Osteoblast (primary cell): ENCODE measurements at regions not wholly inside any gene's neighbourhood (a gene's known extent, or its start where the extent isn't known, plus 50 kb on each side); places are given as distances from the start of the nearest gene placed in this dataset.

Experiments used
- DNase-seq: peaks from one replicate; pipeline ENCODE4 v3.0.0; 2011; ENCODE audit warnings: low spot score, mixed read lengths; ENCODE audit not compliant: insufficient read length; ENCODE audit errors: missing footprints
- H2AFZ ChIP-seq: 2 replicates; pipeline ENCODE4 v1.6.0; 2011; ENCODE audit warnings: mild to moderate bottlenecking, low read length
- H3K27ac ChIP-seq: 2 replicates; pipeline ENCODE4 v1.5.1; 2011; ENCODE audit warnings: mild to moderate bottlenecking, low read depth, low read length, moderate library complexity
- H3K27me3 ChIP-seq: 2 replicates; pipeline ENCODE4 v1.6.0; 2012; ENCODE audit warnings: mild to moderate bottlenecking, control low read depth, inconsistent platforms, low read length, moderate library complexity; ENCODE audit not compliant: insufficient read depth
- H3K36me3 ChIP-seq: 2 replicates; pipeline ENCODE4 v1.5.1; 2011; ENCODE audit warnings: mild to moderate bottlenecking, low read length, control low read depth, moderate library complexity; ENCODE audit not compliant: insufficient read depth
- H3K4me1 ChIP-seq: 2 replicates; pipeline ENCODE4 v1.5.1; 2011; ENCODE audit warnings: mild to moderate bottlenecking, low read length, control low read depth, moderate library complexity; ENCODE audit not compliant: insufficient read depth
- H3K4me2 ChIP-seq: 2 replicates; pipeline ENCODE4 v1.6.0; 2011; ENCODE audit warnings: mild to moderate bottlenecking, low read length; ENCODE audit not compliant: insufficient read depth
- H3K4me3 ChIP-seq: fragments of 200-600 bp; sonication (generic); 3 replicates; pipeline ENCODE4 v1.5.1; 2012; ENCODE audit warnings: mild to moderate bottlenecking, low read length, inconsistent platforms; ENCODE audit not compliant: insufficient read depth
- H3K79me2 ChIP-seq: 2 replicates; pipeline ENCODE4 v1.6.0; 2012; ENCODE audit warnings: mild to moderate bottlenecking, low read length, control low read depth, inconsistent platforms; ENCODE audit not compliant: insufficient read depth
- H3K9me3 ChIP-seq: 2 replicates; pipeline ENCODE4 v1.5.1; 2011; ENCODE audit warnings: low read depth, low read length, control low read depth
- H4K20me1 ChIP-seq: 2 replicates; pipeline ENCODE4 v1.6.0; 2012; ENCODE audit warnings: mild to moderate bottlenecking, low read length, control low read depth; ENCODE audit not compliant: insufficient read depth
- TF ChIP-seq, protein P1 (sequence below): IDR thresholded peaks from 2 replicates; pipeline ENCODE4 v1.5.1; 2011; ENCODE audit warnings: mild to moderate bottlenecking, low read depth, low read length, moderate library complexity; ENCODE audit errors: extremely low read depth

DNA sequence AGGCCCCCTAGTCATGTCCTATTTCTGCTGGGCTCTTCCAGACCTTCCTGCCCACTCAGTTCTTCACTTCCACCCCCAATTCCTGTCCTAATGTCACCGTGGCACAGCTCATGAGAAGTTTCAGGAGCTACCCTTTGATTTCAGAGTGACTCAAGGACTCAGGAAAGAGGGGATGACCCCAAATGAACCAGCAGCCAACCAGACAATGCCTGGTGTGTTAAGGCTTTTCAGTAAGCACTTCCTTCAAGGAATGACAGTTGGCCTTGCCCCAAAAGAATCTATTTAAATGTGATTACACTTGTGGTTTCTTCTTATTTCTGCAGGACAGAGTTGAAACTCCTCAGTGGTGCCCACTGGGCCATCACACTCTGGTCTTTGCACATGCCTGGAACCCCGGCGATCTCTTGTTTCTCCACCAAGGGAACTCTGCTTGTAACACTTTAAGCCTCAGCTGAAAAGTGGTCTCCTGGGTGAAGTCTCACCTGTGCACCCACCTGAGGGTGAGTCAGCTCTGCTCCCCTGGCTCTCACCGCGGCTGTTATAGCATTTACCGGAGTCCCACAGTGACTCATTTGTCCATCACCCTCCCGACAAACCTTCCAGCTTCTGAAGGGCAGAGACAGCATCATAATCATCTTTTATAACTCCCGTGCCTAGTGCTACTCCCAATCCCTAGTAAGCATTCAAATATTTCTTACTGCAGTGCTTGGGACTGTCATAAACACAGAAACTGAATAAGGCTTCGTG, 123.0 kb upstream of the SVIL start:
- Histone ChIP-seq H2AFZ (no peak overlapping the region), H3K27me3 (peaks cover 16% of the 10 kb centered on the region), H3K36me3 (no peaks in the 10 kb centered on the region), H4K20me1 (no peaks in the 10 kb centered on the region), H3K27ac (no peak overlapping the region), H3K4me2 (no peak overlapping the region), H3K4me1 (peaks cover 9% of the 10 kb centered on the region), H3K4me3 (no peak overlapping the region), H3K79me2 (no peaks in the 10 kb centered on the region), H3K9me3 (no peaks in the 10 kb centered on the region)
- DNase-seq = no peak
- TF ChIP-seq, protein P1, sequence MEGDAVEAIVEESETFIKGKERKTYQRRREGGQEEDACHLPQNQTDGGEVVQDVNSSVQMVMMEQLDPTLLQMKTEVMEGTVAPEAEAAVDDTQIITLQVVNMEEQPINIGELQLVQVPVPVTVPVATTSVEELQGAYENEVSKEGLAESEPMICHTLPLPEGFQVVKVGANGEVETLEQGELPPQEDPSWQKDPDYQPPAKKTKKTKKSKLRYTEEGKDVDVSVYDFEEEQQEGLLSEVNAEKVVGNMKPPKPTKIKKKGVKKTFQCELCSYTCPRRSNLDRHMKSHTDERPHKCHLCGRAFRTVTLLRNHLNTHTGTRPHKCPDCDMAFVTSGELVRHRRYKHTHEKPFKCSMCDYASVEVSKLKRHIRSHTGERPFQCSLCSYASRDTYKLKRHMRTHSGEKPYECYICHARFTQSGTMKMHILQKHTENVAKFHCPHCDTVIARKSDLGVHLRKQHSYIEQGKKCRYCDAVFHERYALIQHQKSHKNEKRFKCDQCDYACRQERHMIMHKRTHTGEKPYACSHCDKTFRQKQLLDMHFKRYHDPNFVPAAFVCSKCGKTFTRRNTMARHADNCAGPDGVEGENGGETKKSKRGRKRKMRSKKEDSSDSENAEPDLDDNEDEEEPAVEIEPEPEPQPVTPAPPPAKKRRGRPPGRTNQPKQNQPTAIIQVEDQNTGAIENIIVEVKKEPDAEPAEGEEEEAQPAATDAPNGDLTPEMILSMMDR = no peak

DNA sequence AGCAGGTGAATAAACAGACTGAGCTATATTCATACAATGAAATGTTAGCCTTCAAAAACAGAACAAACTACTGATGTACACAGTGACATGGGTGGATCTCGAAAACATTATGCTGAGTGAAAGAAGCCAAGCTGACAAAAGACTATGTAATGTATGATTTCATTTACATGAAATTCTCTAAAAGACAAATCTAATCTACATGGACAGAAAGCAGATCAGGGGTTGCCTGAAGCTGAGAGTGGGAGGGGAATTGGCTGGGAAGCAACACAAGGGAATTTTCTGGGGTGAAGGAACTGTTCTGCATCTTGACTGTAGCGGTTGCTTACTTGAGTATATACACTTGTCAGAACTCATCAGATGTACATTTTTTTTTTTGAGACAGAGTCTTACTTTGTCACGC, 121.7 kb upstream of the SVIL start:
- no peak overlapping the region for H3K4me2 ChIP-seq

DNA sequence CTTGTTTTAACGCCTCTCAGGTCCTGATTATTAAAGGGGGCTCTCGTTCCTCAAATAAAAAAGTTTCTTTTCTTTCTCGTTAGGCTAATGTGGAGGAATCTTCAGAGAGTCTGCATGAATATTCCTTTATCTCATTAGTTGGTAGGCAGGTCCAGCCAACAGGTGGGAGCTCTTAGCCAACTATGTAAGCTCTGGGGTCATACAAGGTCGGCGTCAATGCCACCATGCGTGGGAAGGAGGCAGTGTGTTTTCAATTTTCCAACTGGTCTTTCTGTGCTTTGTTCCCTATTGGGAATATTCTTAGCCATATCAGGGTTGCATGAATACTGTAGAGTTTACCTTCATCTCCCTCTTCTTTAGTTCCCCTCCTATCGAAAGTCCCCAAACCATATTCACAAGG, 118.5 kb upstream of the SVIL start:
- H3K27ac ChIP-seq = no peak overlapping the region
- H3K4me2 ChIP-seq = no peak overlapping the region
- H3K4me1 ChIP-seq = peaks cover 9% of the 10 kb centered on the region
- peaks cover 55% of the 10 kb centered on the region for H3K27me3 ChIP-seq
- H3K9me3 ChIP-seq = no peaks in the 10 kb centered on the region
- H2AFZ ChIP-seq = no peak overlapping the region
- no peaks in the 10 kb centered on the region for H4K20me1 ChIP-seq
- no peak overlapping the region for H3K4me3 ChIP-seq
- no peaks in the 10 kb centered on the region for H3K36me3 ChIP-seq
- TF ChIP-seq, protein P1 = no peak
- H3K79me2 ChIP-seq = no peaks in the 10 kb centered on the region
- DNase-seq = no peak

More for the DNA sequence above, 121.7 kb upstream of the SVIL start:
- H3K9me3 ChIP-seq = no peaks in the 10 kb centered on the region
- TF ChIP-seq, protein P1 = no peak
- H3K27ac ChIP-seq = no peak overlapping the region
- H4K20me1 ChIP-seq = no peaks in the 10 kb centered on the region
- peaks cover 27% of the 10 kb centered on the region for H3K27me3 ChIP-seq
- no peak overlapping the region for H2AFZ ChIP-seq
- no peak overlapping the region for H3K4me3 ChIP-seq
- peaks cover 9% of the 10 kb centered on the region for H3K4me1 ChIP-seq
- no peak for DNase-seq
- H3K36me3 ChIP-seq = no peaks in the 10 kb centered on the region
- no peaks in the 10 kb centered on the region for H3K79me2 ChIP-seq

DNA sequence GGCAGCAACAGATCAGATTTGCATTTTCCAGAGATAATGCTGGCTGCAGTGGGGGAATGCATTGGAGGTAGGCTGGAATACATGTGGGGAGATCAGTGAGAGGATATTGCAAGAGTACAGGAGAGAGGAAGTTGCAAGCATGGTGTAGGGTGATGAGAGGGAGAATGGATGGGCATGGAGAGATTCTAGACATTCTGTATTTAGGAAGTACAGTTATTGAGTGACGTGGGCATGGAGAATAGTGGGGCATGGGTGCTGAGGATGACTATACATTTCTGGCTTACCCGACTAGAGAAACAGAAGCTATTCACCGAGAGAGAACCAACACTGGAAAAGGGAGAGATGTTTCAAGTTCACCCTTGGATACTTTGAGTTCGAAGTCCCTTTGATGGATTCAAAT, 116.9 kb upstream of the SVIL start:
- no peak for DNase-seq
- Histone ChIP-seq H3K27ac (no peak overlapping the region), H3K36me3 (no peaks in the 10 kb centered on the region), H3K4me2 (no peak overlapping the region), H3K79me2 (no peaks in the 10 kb centered on the region), H3K4me3 (no peak overlapping the region), H3K27me3 (peaks cover 59% of the 10 kb centered on the region), H3K4me1 (peaks cover under 1% of the 10 kb centered on the region), H4K20me1 (no peaks in the 10 kb centered on the region), H2AFZ (no peak overlapping the region), H3K9me3 (no peaks in the 10 kb centered on the region)
- TF ChIP-seq, protein P1 = no peak
